ENCODE measurements at regions not wholly inside any gene's neighbourhood (a gene's known extent, or its start where the extent isn't known, plus 50 kb on each side); places are given as distances from the start of the nearest gene placed in this dataset.

DNA sequence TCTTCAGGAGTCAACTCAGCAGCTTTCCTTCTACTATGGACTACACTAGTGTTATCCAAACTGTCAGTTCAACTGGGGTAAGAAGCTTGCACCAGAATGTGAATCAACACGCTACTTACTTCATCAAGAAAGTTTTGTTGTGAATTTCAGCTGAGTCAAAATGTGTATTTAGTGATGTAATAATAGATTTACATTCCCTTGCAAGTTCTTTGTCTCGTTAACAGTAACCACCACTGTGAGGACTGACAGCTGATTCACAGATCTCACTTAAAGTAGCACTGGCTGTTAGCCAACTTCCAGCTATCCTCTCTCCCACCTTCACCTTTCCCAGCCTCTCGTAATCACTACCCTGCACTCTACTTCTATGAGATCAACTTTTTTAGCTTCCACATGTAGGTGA, 445.3 kb downstream of the NTRK2 start:
- no peak for DNase-seq
- Histone ChIP-seq H3K4me1 (ENCODE audit: control insufficient read depth in 2 of 2, insufficient read depth in 2 of 2, low read length in 2 of 2) (no peaks in the 10 kb centered on the region), H3K36me3 (replicated peaks in 1 of 2; ENCODE audit: control extremely low read depth in 1 of 2, control insufficient read depth in 1 of 2, extremely low read depth in 1 of 2, insufficient read depth in 2 of 2, low read length in 1 of 2) (no peaks in the 10 kb centered on the region), H2AFZ (ENCODE audit: insufficient read depth, low read depth, low read length, poor library complexity, severe bottlenecking) (no peak overlapping the region), H3K79me2 (ENCODE audit: control insufficient read depth, insufficient read depth, low read length) (no peaks in the 10 kb centered on the region), H3K4me3 (ENCODE audit: control extremely low read depth in 1 of 5, extremely low read depth in 1 of 5, insufficient read depth in 1 of 5, low read depth in 2 of 5, low read length in 4 of 5) (no peak overlapping the region), H3K9ac (ENCODE audit: low read length) (no peak overlapping the region), H3K9me3 (ENCODE audit: control extremely low read depth in 1 of 3, control insufficient read depth in 2 of 3, insufficient read depth in 1 of 3, low read length in 2 of 3) (no peaks in the 10 kb centered on the region), H3K4me2 (replicated peaks; ENCODE audit: low read depth, low read length, poor library complexity, severe bottlenecking) (no peak overlapping the region), H4K20me1 (ENCODE audit: control insufficient read depth, insufficient read depth, low read length, poor library complexity, severe bottlenecking) (no peaks in the 10 kb centered on the region), H3K27ac (ENCODE audit: low read length in 2 of 2) (no peak overlapping the region), H3K27me3 (replicated peaks in 1 of 4; ENCODE audit: control extremely low read depth in 1 of 4, control insufficient read depth in 3 of 4, insufficient read depth in 4 of 4, low read length in 3 of 4) (no peaks in the 10 kb centered on the region)
- ATAC-seq (ENCODE audit: low read depth), result no peak
- ChIA-PET POLR2A (no interaction called here), CTCF (no interaction called here)
- Mint-ChIP-seq H3K4me3 (no peak overlapping the region), H3K9me3 (ENCODE audit: insufficient read depth) (no peaks in the 10 kb centered on the region), H3K27ac (no peak overlapping the region), H3K27me3 (peaks cover 4% of the 10 kb centered on the region), H3K4me1 (no peaks in the 10 kb centered on the region)
- no CpG with 5 or more reads among the region's 3 CpGs for WGBS (ENCODE audit: insufficient coverage)
- intact Hi-C loops (cut with micrococcal nuclease), result no loop called here
- no peak for TF ChIP-seq EZH2 (IDR thresholded peaks at IDR 0.05; ENCODE audit: borderline replicate concordance, insufficient read depth, low read depth, low read length, poor library complexity, severe bottlenecking)
- no peak for TF ChIP-seq CTCF (IDR thresholded peaks at IDR 0.05)

GRCh38 chr9:85112933-85113418, 443.4 kb downstream of the NTRK2 start:
- 70% methylated on average over 5 of the region's 6 CpGs for WGBS (ENCODE audit: insufficient coverage)
- no peak overlapping the region for H2AFZ ChIP-seq (ENCODE audit: insufficient read depth, low read depth, low read length, poor library complexity, severe bottlenecking)
- H3K4me3 ChIP-seq (ENCODE audit: control extremely low read depth in 1 of 5, extremely low read depth in 1 of 5, insufficient read depth in 1 of 5, low read depth in 2 of 5, low read length in 4 of 5), result no peak overlapping the region
- Mint-ChIP-seq H3K4me1 (no peaks in the 10 kb centered on the region), H3K27ac (no peak overlapping the region), H3K27me3 (peaks cover 2% of the 10 kb centered on the region), H3K4me3 (no peak overlapping the region), H3K9me3 (ENCODE audit: insufficient read depth) (no peaks in the 10 kb centered on the region)
- no peaks in the 10 kb centered on the region for H3K27me3 ChIP-seq (replicated peaks in 1 of 4; ENCODE audit: control extremely low read depth in 1 of 4, control insufficient read depth in 3 of 4, insufficient read depth in 4 of 4, low read length in 3 of 4)
- no peaks in the 10 kb centered on the region for H3K9me3 ChIP-seq (ENCODE audit: control extremely low read depth in 1 of 3, control insufficient read depth in 2 of 3, insufficient read depth in 1 of 3, low read length in 2 of 3)
- H3K4me1 ChIP-seq (ENCODE audit: control insufficient read depth in 2 of 2, insufficient read depth in 2 of 2, low read length in 2 of 2), result no peaks in the 10 kb centered on the region
- no peaks in the 10 kb centered on the region for H3K79me2 ChIP-seq (ENCODE audit: control insufficient read depth, insufficient read depth, low read length)
- H3K27ac ChIP-seq (ENCODE audit: low read length in 2 of 2), result no peak overlapping the region
- no peaks in the 10 kb centered on the region for H4K20me1 ChIP-seq (ENCODE audit: control insufficient read depth, insufficient read depth, low read length, poor library complexity, severe bottlenecking)
- POLR2A ChIA-PET, result no interaction called here
- TF ChIP-seq CTCF (IDR thresholded peaks at IDR 0.05), result no peak
- no peak for TF ChIP-seq EZH2 (IDR thresholded peaks at IDR 0.05; ENCODE audit: borderline replicate concordance, insufficient read depth, low read depth, low read length, poor library complexity, severe bottlenecking)
- DNase-seq (no peak), ATAC-seq (ENCODE audit: low read depth) (no peak)
- no peak overlapping the region for H3K9ac ChIP-seq (ENCODE audit: low read length)
- intact Hi-C loops (cut with micrococcal nuclease), result no loop called here
- no peaks in the 10 kb centered on the region for H3K36me3 ChIP-seq (replicated peaks in 1 of 2; ENCODE audit: control extremely low read depth in 1 of 2, control insufficient read depth in 1 of 2, extremely low read depth in 1 of 2, insufficient read depth in 2 of 2, low read length in 1 of 2)
- CTCF ChIA-PET, result no interaction called here
- H3K4me2 ChIP-seq (replicated peaks; ENCODE audit: low read depth, low read length, poor library complexity, severe bottlenecking), result no peak overlapping the region

Data from B cell (primary cell).